ENCODE measurements at regions not wholly inside any gene's neighbourhood (a gene's known extent, or its start where the extent isn't known, plus 50 kb on each side); places are given as distances from the start of the nearest gene placed in this dataset.

DNA sequence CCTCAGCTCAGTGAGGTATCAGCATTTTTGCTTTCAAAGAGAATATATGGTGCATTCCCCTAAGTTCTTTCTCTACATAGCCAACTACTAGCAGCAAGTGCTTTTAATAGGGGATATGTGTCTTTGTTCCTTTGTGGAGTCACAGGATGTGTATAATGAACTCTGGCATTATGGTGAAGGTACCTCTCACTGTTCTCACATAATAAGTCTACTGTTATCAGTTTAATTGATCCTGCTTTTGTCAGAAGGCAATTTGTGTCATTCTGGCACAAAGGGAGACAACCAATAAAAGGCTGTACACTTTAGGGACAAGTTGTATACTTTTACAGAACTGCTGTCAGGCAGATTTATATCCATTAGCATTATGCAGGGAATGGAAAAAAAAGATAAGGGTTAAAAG, 531.4 kb upstream of the RIOK2 start:
- no peak for TF ChIP-seq CTCF (IDR thresholded peaks at IDR 0.05)
- no peak for TF ChIP-seq EZH2 (IDR thresholded peaks at IDR 0.05; ENCODE audit: borderline replicate concordance, insufficient read depth, low read depth, low read length, poor library complexity, severe bottlenecking)
